GM19025 (cell line): ENCODE measurements at regions not wholly inside any gene's neighbourhood (a gene's known extent, or its start where the extent isn't known, plus 50 kb on each side); places are given as distances from the start of the nearest gene placed in this dataset.
A peak's percentile ranks its signal among the peaks of the same experiment; 100 is the strongest.
"Not testable (repeated sequence)": the region's sequence is repeated elsewhere in the genome, so short reads cannot be mapped to it uniquely, and the experiment has no call there.

Experiments
- ATAC-seq: cut with Tn5 transposase; IDR thresholded peaks from one replicate; pipeline ENCODE4 v1.9.1; 2021; ENCODE audit warnings: mild to moderate bottlenecking, low read depth, moderate library complexity; ENCODE audit not compliant: unreplicated experiment

DNA sequence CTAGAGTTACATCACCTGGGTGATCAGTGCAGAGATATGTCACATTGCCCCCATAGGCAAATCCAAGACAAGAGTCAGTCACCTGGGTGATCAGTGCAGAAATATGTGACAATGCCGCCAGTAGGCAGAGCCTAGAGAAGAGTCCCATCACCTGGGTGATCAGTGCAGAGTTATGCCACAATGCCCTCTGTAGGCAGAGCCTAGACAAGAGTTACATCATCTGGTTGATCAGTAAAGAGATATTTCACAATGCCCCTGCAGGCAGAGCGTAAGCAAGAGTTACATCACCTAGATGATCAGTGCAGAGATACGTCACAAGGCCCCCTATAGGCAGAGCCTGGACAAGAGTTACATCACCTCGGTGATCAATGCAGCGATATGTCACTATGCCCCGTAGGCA, 63.3 kb upstream of the FRG2B start:
- ATAC-seq, result not testable (repeated sequence)

DNA sequence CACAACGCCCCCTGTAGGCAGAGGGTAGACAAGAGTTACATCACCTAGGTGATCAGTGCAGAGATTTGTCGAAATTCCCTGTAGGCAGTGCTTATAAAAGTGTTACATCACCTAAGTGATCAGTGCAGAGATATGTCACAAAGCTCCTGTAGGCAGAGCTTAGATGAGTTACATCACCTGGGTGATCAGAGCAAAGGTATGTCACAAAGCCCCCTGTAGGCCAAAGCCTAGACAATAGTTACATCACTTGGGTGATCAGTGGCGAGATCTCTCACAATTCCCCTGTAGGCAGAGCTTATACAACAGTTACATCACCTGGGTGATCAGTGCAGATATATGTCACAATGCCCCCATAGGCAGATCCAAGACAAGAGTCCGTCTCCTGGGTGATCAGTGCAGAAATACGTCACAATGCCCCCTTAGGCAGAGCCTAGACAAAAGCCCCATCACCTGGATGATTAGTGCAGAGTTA, 61.9 kb upstream of the FRG2B start:
- peak; percentile 23 for ATAC-seq

DNA sequence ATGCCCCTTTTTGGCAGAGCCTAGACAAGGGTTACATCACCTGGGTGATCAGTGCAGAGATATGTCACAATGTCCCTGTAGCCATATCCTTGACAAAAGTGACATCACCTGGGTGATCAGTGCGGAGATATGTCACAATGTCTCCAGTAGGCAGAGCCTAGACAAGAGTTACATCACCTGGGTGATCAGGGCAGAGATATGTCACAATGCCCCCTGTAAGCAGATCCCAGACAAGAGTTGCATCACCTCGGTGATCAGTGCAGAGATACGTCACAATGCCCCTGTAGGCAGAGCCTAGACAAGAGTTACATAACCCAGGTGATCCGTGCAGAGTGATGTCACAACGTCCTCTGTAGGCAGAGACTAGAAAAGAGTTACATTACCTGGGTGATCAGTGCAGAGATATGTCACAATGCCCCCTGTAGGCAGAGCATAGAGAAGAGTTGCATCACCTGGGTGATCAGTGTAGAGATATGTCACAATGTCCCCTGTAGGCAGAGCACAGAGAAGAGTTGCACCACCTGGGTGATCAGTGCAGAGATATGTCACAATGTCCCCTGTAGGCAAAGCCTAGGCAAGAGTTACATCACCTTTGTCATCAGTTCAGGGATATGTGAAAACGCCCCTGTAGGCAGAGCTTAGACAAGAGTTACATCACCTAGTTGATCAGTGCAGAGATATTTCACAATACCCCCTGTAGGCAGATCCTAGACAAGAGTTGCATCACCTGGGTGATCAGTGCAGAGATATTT, 61.3 kb upstream of the FRG2B start:
- ATAC-seq, result peak; percentile 41

DNA sequence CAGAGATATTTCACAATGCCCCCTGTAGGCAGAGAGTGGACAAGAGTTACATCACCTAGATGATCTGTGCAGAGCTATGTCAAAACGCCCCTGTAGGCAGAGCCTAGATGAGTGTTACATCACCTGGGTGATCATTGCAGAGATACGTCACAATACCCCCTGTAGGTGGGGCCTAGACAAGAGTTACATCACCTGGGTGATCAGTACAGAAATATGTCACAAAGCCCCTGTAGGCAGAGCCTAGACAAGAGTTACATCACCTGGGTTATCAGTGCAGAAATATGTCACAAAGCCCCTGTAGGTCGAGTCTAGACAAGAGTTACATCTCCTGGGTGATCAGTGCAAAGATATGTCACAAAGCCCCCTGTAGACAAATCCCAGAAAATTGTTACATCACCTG, 60.4 kb upstream of the FRG2B start:
- not testable (repeated sequence) for ATAC-seq
